Panc1 (cell line): ENCODE measurements at regions not wholly inside any gene's neighbourhood (a gene's known extent, or its start where the extent isn't known, plus 50 kb on each side); places are given as distances from the start of the nearest gene placed in this dataset.
A peak's percentile ranks its signal among the peaks of the same experiment; 100 is the strongest.
"Not testable (repeated sequence)": the region's sequence is repeated elsewhere in the genome, so short reads cannot be mapped to it uniquely, and the experiment has no call there.

Source experiments
- ATAC-seq: fragments of 200-7000 bp; cut with Tn5 transposase; 2 replicates; pipeline ENCODE4 v1.9.1; 2020; ENCODE audit warnings: mild to moderate bottlenecking, moderate library complexity
- BruUV-seq: library from RNA; stranded (reverse); fragments of 400-500 nt; replicated peaks from 2 replicates; lab custom pipeline; 2021; lab: Mats Ljungman, UMichigan
- CTCF ChIA-PET: fragments of 300-600 bp; sonication (Branson Sonifier 250); formaldehyde crosslinking; loops from one replicate; lab custom pipeline; 2022; ENCODE audit warnings: antibody characterized with exemption; lab: Charles Lee
- POLR2A ChIA-PET: fragments of 300-600 bp; sonication (Branson Sonifier 250); formaldehyde crosslinking; loops from one replicate; lab custom pipeline; 2022; ENCODE audit warnings: antibody characterized with exemption; lab: Charles Lee
- DNase-seq: peaks from one replicate; pipeline ENCODE4 v3.0.0-alpha.2; 2010; ENCODE audit warnings: low read depth, low spot score
- H3K27ac ChIP-seq: 2 replicates; pipeline ENCODE4 v1.5.1; 2011; ENCODE audit warnings: mild to moderate bottlenecking, low read length, inconsistent platforms
- H3K27me3 ChIP-seq: fragments of 200-500 bp; sonication (Bioruptor generic); 2 replicates; pipeline ENCODE4 v1.6.0; 2014; ENCODE audit warnings: low read length, inconsistent platforms; ENCODE audit not compliant: control insufficient read depth, insufficient read depth
- H3K36me3 ChIP-seq: fragments of 200-500 bp; sonication (Bioruptor generic); 2 replicates; pipeline ENCODE4 v1.5.1; 2014; ENCODE audit warnings: inconsistent platforms, mild to moderate bottlenecking, low read length, moderate library complexity; ENCODE audit not compliant: control insufficient read depth, insufficient read depth
- H3K4me1 ChIP-seq: 2 replicates; pipeline ENCODE4 v1.5.1; 2011; ENCODE audit warnings: inconsistent platforms, mild to moderate bottlenecking, low read length, moderate library complexity; ENCODE audit not compliant: control insufficient read depth, insufficient read depth
- H3K4me3 ChIP-seq, 2 experiments: 2 replicates each; pipeline ENCODE4 v1.5.1; 2011 to 2012; ENCODE audit warnings: low read depth in 2 of 2, low read length in 2 of 2, mild to moderate bottlenecking in 2 of 2, inconsistent platforms in 1 of 2, moderate library complexity in 1 of 2
- H3K9me3 ChIP-seq: fragments of 200-500 bp; sonication (Bioruptor generic); 2 replicates; pipeline ENCODE4 v1.5.1; 2014; ENCODE audit warnings: low read depth, mild to moderate bottlenecking, inconsistent platforms, low read length, moderate library complexity; ENCODE audit not compliant: control insufficient read depth, insufficient read depth
- CTCF ChIP-seq: fragments of 450-650 bp; IDR thresholded peaks from 2 replicates; pipeline ENCODE4 v1.5.1; 2017; ENCODE audit warnings: mild to moderate bottlenecking
- POLR2AphosphoS5 ChIP-seq: IDR thresholded peaks from 2 replicates; pipeline ENCODE4 v1.6.1; 2012; ENCODE audit warnings: mild to moderate bottlenecking, low read depth, low read length, moderate library complexity
- REST ChIP-seq, 2 experiments: IDR thresholded peaks; 2 replicates each; pipeline ENCODE4 v1.6.1; 2011 to 2012; ENCODE audit warnings: low read depth in 2 of 2, control low read depth in 1 of 2, low read length in 1 of 2, mild to moderate bottlenecking in 1 of 2, moderate library complexity in 1 of 2; ENCODE audit not compliant: insufficient read depth in 1 of 2
- SIN3A ChIP-seq: IDR thresholded peaks from 2 replicates; pipeline ENCODE4 v1.6.1; 2012; ENCODE audit warnings: low read depth, mild to moderate bottlenecking, low read length, moderate library complexity, borderline replicate concordance; ENCODE audit not compliant: insufficient read depth
- TCF7L2 ChIP-seq: IDR thresholded peaks from 2 replicates; pipeline ENCODE4 v1.6.1; 2011; ENCODE audit warnings: mild to moderate bottlenecking, low read depth, low read length, inconsistent platforms
- in situ Hi-C: cut with HindIII; loops from 2 replicates; pipeline ENCODE4 v1.10.0; 2016; ENCODE audit warnings: low sequenced_read_pairs, low pct_unique_long_range_greater_than_20kb
- intact Hi-C: fragments of 100-400 bp; cut with micrococcal nuclease; formaldehyde crosslinking; loops from one replicate; pipeline ENCODE4 v1.10.0; 2022; ENCODE audit not compliant: unreplicated experiment

GRCh38 chr3:117054556-117054955 is 345.0 kb downstream of the TUSC7 start:
- TF ChIP-seq CTCF: no peak
- no peak for TF ChIP-seq REST (IDR thresholded peaks at IDR 0.05; ENCODE audit: insufficient read depth in 1 of 2, low read depth in 2 of 2, low read length in 1 of 2)
- no peak for TF ChIP-seq SIN3A
- no peak for TF ChIP-seq TCF7L2
- no peak for TF ChIP-seq POLR2AphosphoS5
- CTCF ChIA-PET: no interaction called here
- H3K36me3 ChIP-seq: no peaks in the 10 kb centered on the region
- no peaks in the 10 kb centered on the region for H3K4me1 ChIP-seq
- POLR2A ChIA-PET: no interaction called here
- H3K4me3 ChIP-seq: no peak overlapping the region
- no peaks in the 10 kb centered on the region for H3K9me3 ChIP-seq
- intact Hi-C loops (no loop called here), in situ Hi-C loops (no loop called here)
- H3K27ac ChIP-seq: no peak overlapping the region
- no peaks in the 10 kb centered on the region for H3K27me3 ChIP-seq
- no TSS peak for BruUV-seq
- DNase-seq (no peak), ATAC-seq (no peak)

DNA sequence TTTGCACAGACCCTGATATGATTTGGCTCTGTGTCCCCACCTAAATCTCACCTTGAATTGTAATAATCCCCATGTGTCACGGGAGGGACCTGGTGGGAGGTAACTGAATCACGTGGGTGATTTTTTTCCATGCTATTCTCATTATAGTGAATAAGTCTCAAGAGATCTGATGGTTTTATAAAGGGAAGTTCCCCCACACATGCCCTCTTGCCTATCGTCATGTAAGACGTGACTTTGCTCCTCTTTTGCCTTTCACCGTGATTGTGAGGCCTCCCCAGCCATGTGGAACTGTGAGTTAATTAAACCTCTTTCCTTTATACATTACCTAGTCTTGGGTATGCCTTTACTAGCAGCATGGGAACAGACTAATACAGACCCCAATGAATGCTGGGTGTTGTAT is 347.4 kb downstream of the TUSC7 start:
- H3K36me3 ChIP-seq, CTCF ChIA-PET: not testable (repeated sequence)
- POLR2A ChIA-PET: interaction anchor here (0.6 kb wide), 1 partner anchor 277 kb away, joined by 3 read pairs; no protein-coding TSS in a partner anchor

DNA sequence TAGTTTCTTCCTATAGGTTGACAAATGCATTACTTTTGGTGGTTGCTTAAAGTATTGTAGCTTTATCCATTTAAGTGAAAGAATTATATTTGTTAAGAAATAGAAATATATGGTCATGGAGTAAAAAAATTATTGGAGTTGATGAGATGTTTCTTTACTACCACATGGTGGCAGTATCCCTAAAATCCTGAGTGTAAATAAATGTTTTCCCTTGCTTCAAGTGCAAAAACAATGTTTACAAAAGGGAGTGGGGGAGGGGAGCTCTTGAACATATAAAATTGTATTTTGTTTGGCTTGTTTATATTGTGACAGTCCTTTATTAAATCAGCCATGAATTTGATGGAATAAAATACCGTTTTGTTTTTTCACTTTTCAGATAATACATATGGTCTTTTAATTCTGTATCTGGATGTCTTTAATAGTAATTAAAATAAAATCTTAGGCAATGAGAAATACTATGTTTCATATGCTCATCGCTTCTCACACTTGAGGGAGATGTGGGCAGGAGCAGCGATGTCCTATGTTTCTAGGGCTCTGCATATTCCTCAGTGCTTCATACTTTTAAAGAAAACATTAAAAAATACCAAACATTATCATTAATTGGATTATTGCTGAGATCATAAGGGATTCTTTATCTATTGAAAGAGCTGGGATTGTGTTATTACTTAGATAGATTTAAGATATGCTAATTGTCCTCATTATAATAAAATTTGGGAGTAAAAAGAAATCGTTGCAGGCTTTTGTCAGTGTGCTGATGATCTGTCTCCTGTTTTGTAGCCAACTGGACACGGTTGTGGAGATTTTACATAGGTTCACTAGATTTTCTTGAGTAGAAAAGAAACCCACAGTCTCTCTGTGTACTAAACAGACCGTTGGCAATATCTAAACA is 349.7 kb downstream of the TUSC7 start:
- ATAC-seq (no peak), DNase-seq (no peak)
- Histone ChIP-seq H3K27me3 (no peaks in the 10 kb centered on the region), H3K27ac (no peak overlapping the region), H3K4me1 (no peaks in the 10 kb centered on the region), H3K36me3 (no peaks in the 10 kb centered on the region), H3K4me3 (no peak overlapping the region), H3K9me3 (no peaks in the 10 kb centered on the region)
- no TSS peak for BruUV-seq
- CTCF ChIA-PET: interaction anchor here (0.9 to 1.0 kb wide), 2 partner anchors 10 to 14 kb away, joined by 4 read pairs; no protein-coding TSS in a partner anchor
- in situ Hi-C loops (no loop called here), intact Hi-C loops (no loop called here)
- POLR2A ChIA-PET: no interaction called here
- TF ChIP-seq REST (IDR thresholded peaks at IDR 0.05; ENCODE audit: insufficient read depth in 1 of 2, low read depth in 2 of 2, low read length in 1 of 2) (no peak), TCF7L2 (no peak), POLR2AphosphoS5 (no peak), CTCF (peak; percentile 60; the same call in 1 of the 2 replicates)

More for the DNA sequence above, 347.4 kb downstream of the TUSC7 start:
- BruUV-seq, H3K4me3 ChIP-seq, in situ Hi-C loops, H3K4me1 ChIP-seq, H3K27me3 ChIP-seq, DNase-seq, ATAC-seq, H3K27ac ChIP-seq, H3K9me3 ChIP-seq, intact Hi-C loops: not testable (repeated sequence)
